H1 (cell line): ENCODE measurements at regions not wholly inside any gene's neighbourhood (a gene's known extent, or its start where the extent isn't known, plus 50 kb on each side); places are given as distances from the start of the nearest gene placed in this dataset.

Experiments
- CHD1 ChIP-seq: IDR thresholded peaks from 2 replicates; pipeline ENCODE4 v1.6.1; 2012; ENCODE audit warnings: low read depth, low read length, improper control_type of control experiment
- EP300 ChIP-seq, 2 experiments: IDR thresholded peaks; 1 replicate in 1 of 2; 2 replicates in 1 of 2; pipeline ENCODE4 v1.6.1; 2011 to 2012; ENCODE audit warnings: low read depth in 2 of 2, low read length in 2 of 2, mild to moderate bottlenecking in 2 of 2, borderline replicate concordance in 1 of 2, inconsistent platforms in 1 of 2, moderate library complexity in 1 of 2
- RBBP5 ChIP-seq: IDR thresholded peaks from 2 replicates; pipeline ENCODE4 v1.7.1; 2012; ENCODE audit warnings: low read depth, mild to moderate bottlenecking, inconsistent platforms, low read length, moderate library complexity, borderline replicate concordance
- TF ChIP-seq, protein P1 (sequence below): fragments of 300-600 bp; sonication (generic); IDR thresholded peaks from 2 replicates; pipeline ENCODE4 v1.7.1; 2012; ENCODE audit warnings: low read length, moderate library complexity, mild to moderate bottlenecking, inconsistent platforms; ENCODE audit not compliant: insufficient replicate concordance
- TF ChIP-seq, protein P2 (sequence below): IDR thresholded peaks from 2 replicates; pipeline ENCODE4 v1.6.1; 2011; ENCODE audit warnings: low read length, improper control_type of control experiment

DNA sequence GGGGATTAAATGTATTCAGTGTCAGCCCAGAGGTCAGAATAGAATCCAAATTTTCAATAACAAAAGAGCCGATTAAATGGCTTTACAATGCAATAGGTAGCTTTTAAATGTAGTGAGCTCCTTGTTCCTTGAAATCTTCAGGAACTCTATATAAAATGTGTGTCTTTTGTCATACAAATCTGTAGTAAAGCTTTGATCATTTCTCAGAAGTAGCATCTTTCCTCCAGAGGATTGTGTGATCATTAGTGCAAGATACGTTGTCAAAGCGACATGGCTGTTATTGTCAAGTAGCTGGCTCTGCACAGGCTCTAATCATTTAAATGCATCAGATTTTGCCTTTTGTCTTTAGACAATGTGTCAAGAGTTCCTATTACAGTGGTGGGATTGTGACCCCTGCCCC, 116.1 kb upstream of the NAMPT start (continued):
- TF ChIP-seq, protein P1, sequence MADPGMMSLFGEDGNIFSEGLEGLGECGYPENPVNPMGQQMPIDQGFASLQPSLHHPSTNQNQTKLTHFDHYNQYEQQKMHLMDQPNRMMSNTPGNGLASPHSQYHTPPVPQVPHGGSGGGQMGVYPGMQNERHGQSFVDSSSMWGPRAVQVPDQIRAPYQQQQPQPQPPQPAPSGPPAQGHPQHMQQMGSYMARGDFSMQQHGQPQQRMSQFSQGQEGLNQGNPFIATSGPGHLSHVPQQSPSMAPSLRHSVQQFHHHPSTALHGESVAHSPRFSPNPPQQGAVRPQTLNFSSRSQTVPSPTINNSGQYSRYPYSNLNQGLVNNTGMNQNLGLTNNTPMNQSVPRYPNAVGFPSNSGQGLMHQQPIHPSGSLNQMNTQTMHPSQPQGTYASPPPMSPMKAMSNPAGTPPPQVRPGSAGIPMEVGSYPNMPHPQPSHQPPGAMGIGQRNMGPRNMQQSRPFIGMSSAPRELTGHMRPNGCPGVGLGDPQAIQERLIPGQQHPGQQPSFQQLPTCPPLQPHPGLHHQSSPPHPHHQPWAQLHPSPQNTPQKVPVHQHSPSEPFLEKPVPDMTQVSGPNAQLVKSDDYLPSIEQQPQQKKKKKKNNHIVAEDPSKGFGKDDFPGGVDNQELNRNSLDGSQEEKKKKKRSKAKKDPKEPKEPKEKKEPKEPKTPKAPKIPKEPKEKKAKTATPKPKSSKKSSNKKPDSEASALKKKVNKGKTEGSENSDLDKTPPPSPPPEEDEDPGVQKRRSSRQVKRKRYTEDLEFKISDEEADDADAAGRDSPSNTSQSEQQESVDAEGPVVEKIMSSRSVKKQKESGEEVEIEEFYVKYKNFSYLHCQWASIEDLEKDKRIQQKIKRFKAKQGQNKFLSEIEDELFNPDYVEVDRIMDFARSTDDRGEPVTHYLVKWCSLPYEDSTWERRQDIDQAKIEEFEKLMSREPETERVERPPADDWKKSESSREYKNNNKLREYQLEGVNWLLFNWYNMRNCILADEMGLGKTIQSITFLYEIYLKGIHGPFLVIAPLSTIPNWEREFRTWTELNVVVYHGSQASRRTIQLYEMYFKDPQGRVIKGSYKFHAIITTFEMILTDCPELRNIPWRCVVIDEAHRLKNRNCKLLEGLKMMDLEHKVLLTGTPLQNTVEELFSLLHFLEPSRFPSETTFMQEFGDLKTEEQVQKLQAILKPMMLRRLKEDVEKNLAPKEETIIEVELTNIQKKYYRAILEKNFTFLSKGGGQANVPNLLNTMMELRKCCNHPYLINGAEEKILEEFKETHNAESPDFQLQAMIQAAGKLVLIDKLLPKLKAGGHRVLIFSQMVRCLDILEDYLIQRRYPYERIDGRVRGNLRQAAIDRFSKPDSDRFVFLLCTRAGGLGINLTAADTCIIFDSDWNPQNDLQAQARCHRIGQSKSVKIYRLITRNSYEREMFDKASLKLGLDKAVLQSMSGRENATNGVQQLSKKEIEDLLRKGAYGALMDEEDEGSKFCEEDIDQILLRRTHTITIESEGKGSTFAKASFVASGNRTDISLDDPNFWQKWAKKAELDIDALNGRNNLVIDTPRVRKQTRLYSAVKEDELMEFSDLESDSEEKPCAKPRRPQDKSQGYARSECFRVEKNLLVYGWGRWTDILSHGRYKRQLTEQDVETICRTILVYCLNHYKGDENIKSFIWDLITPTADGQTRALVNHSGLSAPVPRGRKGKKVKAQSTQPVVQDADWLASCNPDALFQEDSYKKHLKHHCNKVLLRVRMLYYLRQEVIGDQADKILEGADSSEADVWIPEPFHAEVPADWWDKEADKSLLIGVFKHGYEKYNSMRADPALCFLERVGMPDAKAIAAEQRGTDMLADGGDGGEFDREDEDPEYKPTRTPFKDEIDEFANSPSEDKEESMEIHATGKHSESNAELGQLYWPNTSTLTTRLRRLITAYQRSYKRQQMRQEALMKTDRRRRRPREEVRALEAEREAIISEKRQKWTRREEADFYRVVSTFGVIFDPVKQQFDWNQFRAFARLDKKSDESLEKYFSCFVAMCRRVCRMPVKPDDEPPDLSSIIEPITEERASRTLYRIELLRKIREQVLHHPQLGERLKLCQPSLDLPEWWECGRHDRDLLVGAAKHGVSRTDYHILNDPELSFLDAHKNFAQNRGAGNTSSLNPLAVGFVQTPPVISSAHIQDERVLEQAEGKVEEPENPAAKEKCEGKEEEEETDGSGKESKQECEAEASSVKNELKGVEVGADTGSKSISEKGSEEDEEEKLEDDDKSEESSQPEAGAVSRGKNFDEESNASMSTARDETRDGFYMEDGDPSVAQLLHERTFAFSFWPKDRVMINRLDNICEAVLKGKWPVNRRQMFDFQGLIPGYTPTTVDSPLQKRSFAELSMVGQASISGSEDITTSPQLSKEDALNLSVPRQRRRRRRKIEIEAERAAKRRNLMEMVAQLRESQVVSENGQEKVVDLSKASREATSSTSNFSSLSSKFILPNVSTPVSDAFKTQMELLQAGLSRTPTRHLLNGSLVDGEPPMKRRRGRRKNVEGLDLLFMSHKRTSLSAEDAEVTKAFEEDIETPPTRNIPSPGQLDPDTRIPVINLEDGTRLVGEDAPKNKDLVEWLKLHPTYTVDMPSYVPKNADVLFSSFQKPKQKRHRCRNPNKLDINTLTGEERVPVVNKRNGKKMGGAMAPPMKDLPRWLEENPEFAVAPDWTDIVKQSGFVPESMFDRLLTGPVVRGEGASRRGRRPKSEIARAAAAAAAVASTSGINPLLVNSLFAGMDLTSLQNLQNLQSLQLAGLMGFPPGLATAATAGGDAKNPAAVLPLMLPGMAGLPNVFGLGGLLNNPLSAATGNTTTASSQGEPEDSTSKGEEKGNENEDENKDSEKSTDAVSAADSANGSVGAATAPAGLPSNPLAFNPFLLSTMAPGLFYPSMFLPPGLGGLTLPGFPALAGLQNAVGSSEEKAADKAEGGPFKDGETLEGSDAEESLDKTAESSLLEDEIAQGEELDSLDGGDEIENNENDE = no peak
- TF ChIP-seq EP300 (IDR thresholded peaks at IDR 0.05; ENCODE audit: borderline replicate concordance in 1 of 2, low read depth in 2 of 2, low read length in 2 of 2) (no peak), RBBP5 (no peak), CHD1 (no peak)
- TF ChIP-seq, protein P2, sequence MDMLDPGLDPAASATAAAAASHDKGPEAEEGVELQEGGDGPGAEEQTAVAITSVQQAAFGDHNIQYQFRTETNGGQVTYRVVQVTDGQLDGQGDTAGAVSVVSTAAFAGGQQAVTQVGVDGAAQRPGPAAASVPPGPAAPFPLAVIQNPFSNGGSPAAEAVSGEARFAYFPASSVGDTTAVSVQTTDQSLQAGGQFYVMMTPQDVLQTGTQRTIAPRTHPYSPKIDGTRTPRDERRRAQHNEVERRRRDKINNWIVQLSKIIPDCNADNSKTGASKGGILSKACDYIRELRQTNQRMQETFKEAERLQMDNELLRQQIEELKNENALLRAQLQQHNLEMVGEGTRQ = no peak
- TF ChIP-seq, all 59 proteins: peak for 0
